ENCODE measurements at regions not wholly inside any gene's neighbourhood (a gene's known extent, or its start where the extent isn't known, plus 50 kb on each side); places are given as distances from the start of the nearest gene placed in this dataset.
"Not testable (repeated sequence)": the region's sequence is repeated elsewhere in the genome, so short reads cannot be mapped to it uniquely, and the experiment has no call there.

DNA sequence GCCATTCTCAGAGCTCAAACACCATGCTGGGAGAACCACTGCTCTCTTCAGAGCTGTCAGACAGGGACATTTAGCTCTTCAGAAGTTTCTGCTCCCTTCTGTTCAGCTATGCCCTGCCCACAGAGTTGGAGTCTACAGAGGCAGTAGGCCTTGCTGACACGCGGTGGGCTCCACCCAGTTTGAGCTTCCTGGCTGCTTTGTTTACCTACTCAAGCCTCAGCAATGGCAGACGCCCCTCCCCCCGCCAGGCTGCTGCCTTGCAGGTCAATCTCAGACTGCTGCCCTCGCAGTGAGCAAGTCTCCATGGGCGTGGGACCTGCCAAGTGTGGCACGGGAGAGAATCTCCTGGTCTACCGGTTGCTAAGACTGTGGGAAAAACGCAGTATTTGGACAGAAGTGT is 93.8 kb upstream of the ZC3H12A start:
- H3K9me3 ChIP-seq (replicated peaks; ENCODE audit: control insufficient read depth, insufficient read depth, low read length); H3K4me2 ChIP-seq (ENCODE audit: insufficient read depth, low read length); H4K20me1 ChIP-seq (replicated peaks; ENCODE audit: control insufficient read depth, extremely low read depth, insufficient read depth, low read length); H3K27ac ChIP-seq (ENCODE audit: insufficient read depth, low read depth, low read length); dilution Hi-C loops (cut with MboI; ENCODE audit: extremely low pct_ligation_motif_present, low sequenced_read_pairs); H3K36me3 ChIP-seq (ENCODE audit: control insufficient read depth in 2 of 2, extremely low read depth in 1 of 2, insufficient read depth in 2 of 2, low read length in 2 of 2); H3K79me2 ChIP-seq (ENCODE audit: control insufficient read depth, insufficient read depth, low read length); H3K9ac ChIP-seq (replicated peaks; ENCODE audit: extremely low read depth, insufficient read depth, low read length); H3K27me3 ChIP-seq (ENCODE audit: control insufficient read depth in 2 of 2, insufficient read depth in 2 of 2, low read length in 2 of 2); POLR2A ChIA-PET; intact Hi-C loops (cut with micrococcal nuclease); FAIRE-seq; H3K4me1 ChIP-seq (ENCODE audit: control insufficient read depth, extremely low read depth, insufficient read depth, low read length); H2AFZ ChIP-seq (ENCODE audit: low read depth, low read length); DNase-seq (ENCODE audit: low read depth, low spot score); H3K9me1 ChIP-seq (replicated peaks; ENCODE audit: control insufficient read depth, extremely low read depth, insufficient read depth, low read length); H3K4me3 ChIP-seq (replicated peaks in 1 of 3; ENCODE audit: insufficient read depth in 1 of 3, low read depth in 1 of 3, low read length in 3 of 3); BruUV-seq (replicated peaks): not testable (repeated sequence)
- CTCF ChIA-PET: interaction anchor here (0.6 kb wide), 1 partner anchor 134 kb away, joined by 3 read pairs; the partner anchor contains the start of gene MEAF6

DNA sequence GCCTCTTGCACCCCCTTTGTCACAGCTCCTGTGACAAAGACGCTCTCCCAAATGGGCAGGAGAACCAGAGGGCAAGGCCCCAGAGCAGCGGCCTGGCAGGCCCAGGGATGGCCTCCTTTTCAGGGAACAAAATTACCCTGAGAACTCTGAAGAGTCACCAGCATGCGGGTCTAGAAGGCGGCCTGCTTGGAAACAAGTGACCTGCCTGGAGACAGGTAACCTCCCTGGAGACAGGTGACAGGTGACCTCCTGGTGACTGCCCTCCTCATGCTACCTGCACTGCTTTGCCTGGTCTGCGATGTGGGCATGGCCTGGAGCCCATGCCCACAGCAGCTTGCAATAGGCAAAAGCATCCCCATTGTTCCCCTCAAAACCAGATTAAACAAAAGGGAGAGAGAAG is 86.5 kb upstream of the ZC3H12A start:
- TF ChIP-seq POLR2AphosphoS5 (IDR thresholded peaks at IDR 0.05; ENCODE audit: insufficient read depth, low read depth, low read length): no peak
- TF ChIP-seq POLR2A (IDR thresholded peaks at IDR 0.05; ENCODE audit: low read depth, low read length): no peak
- TF ChIP-seq, protein P1, sequence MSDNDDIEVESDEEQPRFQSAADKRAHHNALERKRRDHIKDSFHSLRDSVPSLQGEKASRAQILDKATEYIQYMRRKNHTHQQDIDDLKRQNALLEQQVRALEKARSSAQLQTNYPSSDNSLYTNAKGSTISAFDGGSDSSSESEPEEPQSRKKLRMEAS (IDR thresholded peaks at IDR 0.05; ENCODE audit: insufficient read depth, insufficient read length): no peak
- no peak for TF ChIP-seq FOS (IDR thresholded peaks at IDR 0.05; ENCODE audit: borderline replicate concordance, insufficient read depth, low read length)
- no peak for TF ChIP-seq EZH2 (IDR thresholded peaks at IDR 0.05; ENCODE audit: borderline replicate concordance, low read depth, low read length, severe bottlenecking)
- TF ChIP-seq, protein P2, sequence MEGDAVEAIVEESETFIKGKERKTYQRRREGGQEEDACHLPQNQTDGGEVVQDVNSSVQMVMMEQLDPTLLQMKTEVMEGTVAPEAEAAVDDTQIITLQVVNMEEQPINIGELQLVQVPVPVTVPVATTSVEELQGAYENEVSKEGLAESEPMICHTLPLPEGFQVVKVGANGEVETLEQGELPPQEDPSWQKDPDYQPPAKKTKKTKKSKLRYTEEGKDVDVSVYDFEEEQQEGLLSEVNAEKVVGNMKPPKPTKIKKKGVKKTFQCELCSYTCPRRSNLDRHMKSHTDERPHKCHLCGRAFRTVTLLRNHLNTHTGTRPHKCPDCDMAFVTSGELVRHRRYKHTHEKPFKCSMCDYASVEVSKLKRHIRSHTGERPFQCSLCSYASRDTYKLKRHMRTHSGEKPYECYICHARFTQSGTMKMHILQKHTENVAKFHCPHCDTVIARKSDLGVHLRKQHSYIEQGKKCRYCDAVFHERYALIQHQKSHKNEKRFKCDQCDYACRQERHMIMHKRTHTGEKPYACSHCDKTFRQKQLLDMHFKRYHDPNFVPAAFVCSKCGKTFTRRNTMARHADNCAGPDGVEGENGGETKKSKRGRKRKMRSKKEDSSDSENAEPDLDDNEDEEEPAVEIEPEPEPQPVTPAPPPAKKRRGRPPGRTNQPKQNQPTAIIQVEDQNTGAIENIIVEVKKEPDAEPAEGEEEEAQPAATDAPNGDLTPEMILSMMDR (IDR thresholded peaks at IDR 0.05; ENCODE audit: extremely low read depth in 1 of 2, insufficient read depth in 1 of 2, low read depth in 1 of 2, low read length in 2 of 2): no peak
- no peak for TF ChIP-seq JUN (IDR thresholded peaks at IDR 0.05; ENCODE audit: borderline replicate concordance, insufficient read depth, insufficient read length, low read depth)
- no peak for TF ChIP-seq MYC (IDR thresholded peaks at IDR 0.05; ENCODE audit: low read depth, low read length)
- no peak for TF ChIP-seq GATA2 (IDR thresholded peaks at IDR 0.05; ENCODE audit: insufficient read depth, insufficient read length, low read depth, low read length)
- dilution Hi-C loops (cut with MboI; ENCODE audit: extremely low pct_ligation_motif_present, low sequenced_read_pairs): no loop called here
- intact Hi-C loops (cut with micrococcal nuclease): no loop called here
- POLR2A ChIA-PET: no interaction called here
- no peaks in the 10 kb centered on the region for H3K79me2 ChIP-seq (ENCODE audit: control insufficient read depth, insufficient read depth, low read length)
- FAIRE-seq (no peak), DNase-seq (ENCODE audit: low read depth, low spot score) (no peak)
- H3K9ac ChIP-seq (replicated peaks; ENCODE audit: extremely low read depth, insufficient read depth, low read length): no peak overlapping the region
- H2AFZ ChIP-seq (ENCODE audit: low read depth, low read length): no peak overlapping the region
- H4K20me1 ChIP-seq (replicated peaks; ENCODE audit: control insufficient read depth, extremely low read depth, insufficient read depth, low read length): no peaks in the 10 kb centered on the region
- H3K27me3 ChIP-seq (ENCODE audit: control insufficient read depth in 2 of 2, insufficient read depth in 2 of 2, low read length in 2 of 2): no peaks in the 10 kb centered on the region
- no peaks in the 10 kb centered on the region for H3K9me1 ChIP-seq (replicated peaks; ENCODE audit: control insufficient read depth, extremely low read depth, insufficient read depth, low read length)
- CTCF ChIA-PET: interaction anchor here (1.4 to 1.6 kb wide), 3 partner anchors 19 to 63 kb away, joined by 4 to 6 read pairs (median 4); no protein-coding TSS in a partner anchor
- no TSS peak for BruUV-seq (replicated peaks)
- H3K9me3 ChIP-seq (replicated peaks; ENCODE audit: control insufficient read depth, insufficient read depth, low read length): no peaks in the 10 kb centered on the region
- H3K4me2 ChIP-seq (ENCODE audit: insufficient read depth, low read length): no peak overlapping the region
- no peaks in the 10 kb centered on the region for H3K4me1 ChIP-seq (ENCODE audit: control insufficient read depth, extremely low read depth, insufficient read depth, low read length)
- no peak overlapping the region for H3K27ac ChIP-seq (ENCODE audit: insufficient read depth, low read depth, low read length)
- no peak overlapping the region for H3K4me3 ChIP-seq (replicated peaks in 1 of 3; ENCODE audit: insufficient read depth in 1 of 3, low read depth in 1 of 3, low read length in 3 of 3)
- H3K36me3 ChIP-seq (ENCODE audit: control insufficient read depth in 2 of 2, extremely low read depth in 1 of 2, insufficient read depth in 2 of 2, low read length in 2 of 2): no peaks in the 10 kb centered on the region

All from endothelial cell of umbilical vein (primary cell).